Astrocyte (in vitro differentiated cells and primary cell): ENCODE measurements at regions not wholly inside any gene's neighbourhood (a gene's known extent, or its start where the extent isn't known, plus 50 kb on each side); places are given as distances from the start of the nearest gene placed in this dataset.

Experiments used
- CTCF ChIP-seq: IDR thresholded peaks from 2 replicates; pipeline ENCODE4 v1.5.1; 2011; ENCODE audit warnings: low read depth, mild to moderate bottlenecking, inconsistent platforms, low read length, moderate library complexity; ENCODE audit not compliant: insufficient read depth
- EZH2 ChIP-seq: IDR thresholded peaks from 2 replicates; pipeline ENCODE4 v1.6.1; 2012; ENCODE audit warnings: mild to moderate bottlenecking, low read length, inconsistent platforms; ENCODE audit not compliant: insufficient read depth

GRCh38 chr5:62698756-62699155 is 120.1 kb downstream of the LRRC70 start:
- TF ChIP-seq CTCF (no peak), EZH2 (no peak)
